ENCODE measurements at regions not wholly inside any gene's neighbourhood (a gene's known extent, or its start where the extent isn't known, plus 50 kb on each side); places are given as distances from the start of the nearest gene placed in this dataset.
"Not testable (repeated sequence)": the region's sequence is repeated elsewhere in the genome, so short reads cannot be mapped to it uniquely, and the experiment has no call there.

GRCh38 chr4:53866055-53866454 is 198.3 kb downstream of the CHIC2 start:
- DNase-seq (ENCODE audit: low read depth) = no peak

GRCh38 chr4:53865054-53865453 is 199.4 kb downstream of the CHIC2 start:
- no peak for DNase-seq (ENCODE audit: low read depth)

GRCh38 chr4:53863736-53864365 is 200.6 kb downstream of the CHIC2 start:
- no peak for DNase-seq (ENCODE audit: low read depth)

- peak; percentile 78 for DNase-seq (ENCODE audit: low read depth)
Observed at GRCh38 chr4:53863158-53863557, 201.2 kb downstream of the CHIC2 start.

GRCh38 chr4:53861856-53862610 is 202.4 kb downstream of the CHIC2 start:
- DNase-seq (ENCODE audit: low read depth) = peak; percentile 96

GRCh38 chr4:53859305-53859704 is 205.1 kb downstream of the CHIC2 start:
- DNase-seq (ENCODE audit: low read depth) = no peak

- no peak for DNase-seq (ENCODE audit: low read depth)
Observed at GRCh38 chr4:53858744-53859143, 205.7 kb downstream of the CHIC2 start.

- DNase-seq (ENCODE audit: low read depth) = peak; percentile 83
Observed at GRCh38 chr4:53855581-53856250, 208.7 kb downstream of the CHIC2 start.

- DNase-seq (ENCODE audit: low read depth) = peak; percentile 75
Observed at GRCh38 chr4:53854991-53855568, 209.3 kb downstream of the CHIC2 start.

GRCh38 chr4:53852343-53852742 is 212.1 kb downstream of the CHIC2 start:
- peak; percentile 91 for DNase-seq (ENCODE audit: low read depth)

- no peak for DNase-seq (ENCODE audit: low read depth)
Observed at GRCh38 chr4:53847965-53848364, 216.4 kb downstream of the CHIC2 start.

GRCh38 chr4:53844551-53844950 is 219.9 kb downstream of the CHIC2 start:
- no peak for DNase-seq (ENCODE audit: low read depth)

GRCh38 chr4:53844133-53844532 is 220.3 kb downstream of the CHIC2 start:
- no peak for DNase-seq (ENCODE audit: low read depth)

- no peak for DNase-seq (ENCODE audit: low read depth)
Observed at GRCh38 chr4:53841711-53842110, 222.7 kb downstream of the CHIC2 start.

GRCh38 chr4:53840643-53841042 is 223.8 kb downstream of the CHIC2 start:
- DNase-seq (ENCODE audit: low read depth) = no peak

- not testable (repeated sequence) for DNase-seq (ENCODE audit: low read depth)
Observed at GRCh38 chr4:53833302-53834003, 231.0 kb downstream of the CHIC2 start.

- DNase-seq (ENCODE audit: low read depth) = no peak
Observed at GRCh38 chr4:53832549-53832948, 231.9 kb downstream of the CHIC2 start.

GRCh38 chr4:53830511-53830910 is 233.9 kb downstream of the CHIC2 start:
- no peak for DNase-seq (ENCODE audit: low read depth)

- DNase-seq (ENCODE audit: low read depth) = no peak
Observed at GRCh38 chr4:53821179-53821851, 230.0 kb upstream of the LNX1 start.

- DNase-seq (ENCODE audit: low read depth) = peak; percentile 38
Observed at GRCh38 chr4:53818104-53818503, 226.8 kb upstream of the LNX1 start.

GRCh38 chr4:53816561-53816960 is 225.3 kb upstream of the LNX1 start:
- peak; percentile 77 for DNase-seq (ENCODE audit: low read depth)

- no peak for DNase-seq (ENCODE audit: low read depth)
Observed at GRCh38 chr4:53815281-53815680, 224.0 kb upstream of the LNX1 start.

All from fibroblast of gingiva (primary cell).